Renal cortex interstitium (tissue), 11 donors: ENCODE measurements at regions not wholly inside any gene's neighbourhood (a gene's known extent, or its start where the extent isn't known, plus 50 kb on each side); places are given as distances from the start of the nearest gene placed in this dataset.

Experiments
- DNase-seq, 11 donors: peaks; one replicate each; pipeline ENCODE4 v3.0.0-alpha.2; 2013; ENCODE audit warnings: low read depth in 9 of 11, low spot score in 4 of 11; ENCODE audit errors: extremely low read depth in 1 of 11

DNA sequence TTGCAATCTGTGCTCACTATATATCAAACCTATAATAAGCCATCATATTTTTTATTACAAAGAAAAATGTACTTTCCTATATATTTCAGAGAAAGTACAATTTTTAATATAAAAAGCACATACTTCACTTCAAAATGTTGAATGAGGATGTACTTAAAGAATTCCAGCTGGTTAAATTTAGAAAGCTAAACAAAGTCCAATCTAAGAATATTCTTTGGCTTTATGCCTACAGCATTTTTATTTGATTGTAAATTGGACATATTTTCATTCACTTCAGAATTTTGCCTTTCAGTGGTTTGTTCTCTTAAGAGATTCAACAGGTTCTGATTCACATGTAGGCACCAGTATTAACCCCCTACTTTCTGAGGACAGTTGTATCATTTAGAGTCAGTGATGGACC, 533.8 kb downstream of the CAAP1 start:
- DNase-seq = no peak

DNA sequence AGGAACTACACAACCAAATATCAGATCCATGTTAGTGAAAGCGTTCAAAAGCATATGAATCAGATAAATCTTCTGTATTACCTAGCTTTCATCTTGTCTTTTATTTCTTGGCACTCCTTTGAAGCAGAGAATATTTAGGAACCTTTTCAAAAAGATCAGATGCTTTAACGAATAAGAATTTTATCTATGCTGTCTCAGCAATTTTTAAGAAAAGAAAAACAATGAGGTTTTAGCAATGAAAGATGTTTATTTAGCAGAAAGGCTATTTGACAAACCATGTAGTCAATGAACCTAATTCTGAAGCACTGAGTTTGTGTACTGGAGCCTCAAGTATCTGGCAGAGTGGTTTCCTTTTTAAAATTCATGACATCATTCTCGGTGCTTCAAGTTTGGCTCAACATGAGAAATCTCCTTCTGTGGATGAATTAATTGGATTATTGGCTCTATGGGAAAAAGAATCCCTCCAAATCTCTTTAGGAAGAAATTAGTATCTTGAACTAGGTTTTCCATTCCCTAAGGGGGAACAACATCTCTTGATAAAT, 534.7 kb downstream of the CAAP1 start:
- DNase-seq = no peak

DNA sequence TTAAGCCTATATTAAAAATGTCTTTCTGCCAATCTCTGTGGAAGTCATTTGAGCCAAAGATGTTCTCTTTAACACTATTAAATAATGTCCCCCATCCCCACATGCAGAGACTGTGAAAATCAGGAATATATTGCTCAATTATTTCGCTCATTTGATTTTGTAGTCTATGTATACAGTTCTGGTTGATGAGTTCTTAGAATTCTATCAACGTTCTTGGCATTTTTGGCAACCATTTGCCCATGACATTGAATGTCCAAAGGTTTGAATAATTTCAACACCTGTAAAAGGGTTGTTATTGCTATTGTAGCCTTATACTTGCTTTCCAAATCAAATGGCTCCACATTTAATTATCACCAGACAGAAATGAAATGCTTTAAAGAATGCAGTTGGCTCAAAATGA, 536.1 kb downstream of the CAAP1 start:
- no peak for DNase-seq

DNA sequence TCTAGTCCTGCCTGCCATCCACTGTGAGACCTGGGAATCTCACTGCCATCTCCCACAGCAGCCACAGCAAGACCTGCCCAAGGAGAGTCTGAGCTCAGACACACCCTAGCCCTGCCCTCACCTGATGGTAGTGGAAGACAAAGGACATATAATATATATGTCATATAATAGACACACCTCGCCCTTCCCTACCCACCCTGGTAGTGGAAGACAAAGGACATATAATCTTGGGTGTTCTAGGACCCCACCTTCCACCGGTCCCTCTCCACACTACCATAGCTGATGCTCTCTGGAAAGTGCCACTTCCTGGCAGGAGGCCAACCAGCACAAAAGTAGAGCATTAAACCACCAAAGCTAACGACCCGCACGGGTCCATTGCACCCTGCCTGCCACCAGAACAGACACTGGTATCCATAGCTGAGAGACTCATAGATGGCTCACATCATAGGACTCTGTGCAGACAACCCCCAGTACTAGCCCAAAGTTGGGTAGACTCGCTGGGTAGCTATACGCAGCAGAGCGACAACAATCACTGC, 545.6 kb downstream of the CAAP1 start:
- no peak for DNase-seq

DNA sequence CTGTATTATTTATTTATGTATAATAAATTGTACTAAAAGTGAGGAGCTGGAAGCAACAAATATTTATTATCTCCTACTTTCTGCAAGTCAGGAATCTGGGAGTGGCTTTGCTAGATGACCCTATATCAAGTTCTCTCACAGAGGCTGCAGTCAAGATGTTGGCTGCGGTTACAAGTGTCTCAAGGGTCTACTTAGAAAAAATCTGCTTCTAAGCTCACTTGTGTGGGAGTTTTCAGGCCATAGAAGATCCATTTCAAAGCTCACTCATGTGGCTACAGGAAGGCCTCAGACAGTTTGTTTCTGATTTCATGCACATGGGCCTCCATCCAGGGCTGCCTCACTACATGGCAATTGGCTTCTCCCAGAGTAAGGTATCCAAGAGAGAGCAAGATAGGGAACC, 551.1 kb downstream of the CAAP1 start:
- DNase-seq = peak in 1 of 11 donors; percentile 9

DNA sequence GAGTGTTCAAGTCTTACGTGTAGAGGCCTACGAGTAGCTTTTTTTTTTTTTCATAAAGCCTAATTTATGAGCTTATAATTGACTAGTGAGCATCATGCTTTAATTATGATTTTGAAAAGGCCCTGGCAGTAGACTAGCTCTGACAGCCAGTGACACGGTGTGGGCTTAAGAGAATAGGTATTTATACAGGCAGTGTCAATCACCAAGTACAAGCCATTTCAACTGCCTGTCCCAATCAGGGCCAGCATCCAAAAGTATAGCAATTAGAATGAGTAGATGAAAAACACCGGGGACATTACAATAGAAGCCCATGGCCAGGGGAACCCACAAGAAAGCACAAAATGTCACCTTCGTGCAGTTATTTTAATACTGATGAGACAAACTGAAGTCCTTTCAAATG, 552.8 kb downstream of the CAAP1 start:
- DNase-seq = no peak

DNA sequence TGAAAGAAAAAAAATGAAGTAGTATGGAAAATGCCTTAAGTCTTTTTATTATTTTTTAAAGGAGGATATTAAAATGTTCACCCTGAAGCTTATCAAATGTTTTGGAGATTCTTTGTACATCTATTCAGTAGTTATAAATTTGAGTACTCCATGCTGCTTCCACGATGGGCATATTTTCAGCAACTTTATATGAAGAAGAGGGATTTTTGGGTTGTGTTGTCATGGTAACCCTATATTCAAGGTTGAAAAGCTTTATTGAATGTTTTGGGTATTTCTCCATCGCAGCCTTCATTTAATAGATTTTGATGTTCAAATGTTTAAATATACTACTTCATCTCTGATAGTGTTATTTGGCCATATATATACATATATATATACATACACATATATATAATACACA, 557.5 kb downstream of the CAAP1 start:
- no peak for DNase-seq

DNA sequence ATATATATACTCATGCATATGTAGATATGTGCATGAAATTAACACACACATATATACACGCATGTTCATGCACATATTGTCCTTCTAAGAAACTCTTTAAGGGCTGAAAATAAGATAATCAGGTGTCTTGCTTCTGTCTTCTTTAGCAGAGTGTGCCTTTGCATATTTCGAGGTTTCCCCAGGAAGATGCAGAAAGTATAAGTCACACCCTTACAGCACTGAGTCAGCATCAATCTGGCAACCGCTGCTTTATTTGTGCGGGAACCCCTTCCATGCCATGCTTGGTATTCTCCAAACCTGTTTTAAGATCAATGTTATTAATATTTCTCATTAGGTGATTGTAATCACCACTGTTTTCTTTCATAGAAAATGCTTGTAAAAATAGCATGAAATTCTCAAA, 557.9 kb downstream of the CAAP1 start:
- no peak for DNase-seq

DNA sequence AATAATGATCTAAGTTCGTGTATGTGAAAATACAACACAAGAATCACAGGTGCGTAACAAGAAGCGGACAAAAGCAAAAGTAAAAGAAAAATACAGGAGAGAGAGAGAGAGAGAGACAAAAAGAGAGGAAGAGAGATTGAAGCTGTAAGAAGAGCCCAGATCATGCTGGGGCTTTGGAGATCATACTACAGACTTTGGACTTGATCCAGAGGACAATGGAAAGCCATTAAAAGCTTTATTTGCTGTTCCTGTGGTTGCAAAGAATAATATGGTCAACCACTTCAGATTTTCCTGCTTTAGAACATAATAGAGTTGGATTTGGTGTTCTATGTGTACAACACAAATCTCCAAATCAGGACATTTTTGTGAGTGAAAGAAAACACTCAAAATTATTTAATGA, 561.4 kb downstream of the CAAP1 start:
- no peak for DNase-seq

DNA sequence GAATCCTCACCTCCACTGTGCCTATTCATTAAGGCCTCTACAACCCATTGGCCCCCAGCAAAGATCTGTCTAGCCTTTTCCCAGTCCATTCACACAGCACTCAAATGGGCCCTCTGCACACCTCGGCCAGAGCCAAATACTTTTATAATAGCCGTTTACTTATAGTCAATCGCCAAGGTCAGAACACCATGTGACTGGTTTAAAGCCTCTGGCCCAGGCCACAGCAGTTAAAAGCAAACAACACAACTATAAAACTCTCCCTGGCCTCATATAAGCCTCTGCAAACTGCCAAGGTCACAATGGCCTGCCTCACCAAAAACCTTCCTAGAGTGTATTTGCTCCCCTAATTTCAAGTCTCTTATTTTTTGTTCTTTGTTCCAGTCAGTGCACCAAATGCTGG, 562.6 kb downstream of the CAAP1 start:
- DNase-seq = no peak

DNA sequence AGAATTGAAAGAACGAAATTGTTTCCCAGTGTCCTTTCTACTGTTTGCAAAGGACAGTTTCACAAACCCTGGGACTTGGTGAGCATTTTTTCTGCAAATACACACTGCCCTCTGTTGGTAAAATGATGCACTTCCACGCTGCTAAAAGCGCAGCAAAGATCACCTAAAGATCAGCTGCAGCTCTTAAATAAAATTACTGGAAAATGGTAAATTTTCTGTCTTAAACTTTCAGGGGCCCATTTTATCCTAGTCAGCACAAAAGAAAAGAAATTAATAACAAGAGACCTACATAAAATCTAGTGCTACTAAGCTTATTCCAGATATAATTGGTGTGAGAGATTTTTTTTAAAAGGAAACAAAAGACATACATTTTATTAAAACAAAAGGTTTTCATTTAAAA, 566.0 kb downstream of the CAAP1 start:
- DNase-seq = peak in 10 of 11 donors; percentile 37 to 64 (median 51)

DNA sequence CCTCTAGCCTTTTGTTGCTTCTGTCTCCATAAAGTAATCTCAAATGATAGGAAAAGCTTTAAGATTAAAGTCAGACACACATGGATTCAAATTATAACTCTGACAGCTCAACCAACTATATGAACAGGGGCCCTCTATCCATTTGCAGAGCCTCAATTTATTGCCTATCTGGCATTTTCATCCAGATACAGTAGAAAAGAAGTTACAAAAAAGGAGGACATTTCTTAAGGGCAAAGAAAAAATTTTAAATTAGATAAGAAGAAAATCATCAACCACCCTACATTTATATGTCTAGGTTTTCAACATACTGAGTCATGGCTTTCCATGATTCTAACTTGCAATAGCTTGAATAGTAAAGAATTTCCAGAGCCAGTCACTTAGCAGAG, 567.2 kb downstream of the CAAP1 start:
- DNase-seq = no peak

DNA sequence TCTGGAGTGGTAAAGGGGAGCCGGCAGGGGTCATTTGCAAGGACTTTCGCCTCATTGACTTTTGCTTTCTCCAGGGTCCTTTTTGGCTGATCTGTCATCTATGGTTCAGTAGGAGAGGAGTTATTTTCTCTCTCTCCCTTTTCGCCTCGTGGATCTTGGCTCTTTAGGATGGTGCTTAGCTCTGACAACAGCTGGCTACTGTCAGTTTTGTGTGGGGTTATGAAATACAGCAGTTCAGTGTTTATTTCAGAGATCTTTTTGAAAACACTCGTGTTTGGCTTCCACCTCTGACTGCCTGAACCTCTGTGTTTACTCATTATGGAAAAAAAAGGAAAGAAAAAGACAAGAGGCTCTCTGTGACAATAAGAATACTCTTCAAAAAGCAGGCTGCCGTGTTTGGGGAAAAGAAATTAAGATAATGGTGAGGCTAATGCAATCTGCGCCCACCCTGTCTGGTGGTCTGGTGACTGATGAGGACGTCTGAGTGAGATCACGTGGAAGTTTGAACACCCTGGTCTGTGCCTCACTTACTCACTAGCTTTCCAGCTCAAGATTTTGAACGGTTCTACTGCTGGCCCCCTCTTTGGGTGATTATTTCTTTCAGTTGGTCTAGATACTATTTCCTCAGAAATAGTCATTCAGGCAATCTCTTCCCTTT, 567.7 kb downstream of the CAAP1 start:
- peak in 8 of 11 donors; percentile 28 to 61 (median 48) for DNase-seq

DNA sequence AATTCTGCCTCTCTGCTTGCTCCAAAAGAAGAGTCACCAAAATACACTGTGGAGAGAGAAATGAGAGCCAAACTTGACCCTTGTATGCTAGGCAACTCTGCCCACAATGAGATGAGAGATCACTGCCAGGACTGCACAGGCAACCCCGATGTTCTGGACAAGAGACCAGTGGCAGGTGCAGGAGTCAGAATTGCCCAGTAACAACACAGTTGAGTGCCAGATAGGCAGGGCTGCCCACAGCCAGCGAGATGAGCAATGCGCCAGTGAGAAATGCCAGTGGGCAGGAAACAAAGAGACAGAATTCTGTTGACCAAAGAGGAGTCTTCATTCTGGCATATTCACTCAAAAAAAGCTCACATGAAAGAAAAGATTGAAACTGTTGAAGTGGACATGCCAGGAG, 570.7 kb downstream of the CAAP1 start:
- DNase-seq = no peak

DNA sequence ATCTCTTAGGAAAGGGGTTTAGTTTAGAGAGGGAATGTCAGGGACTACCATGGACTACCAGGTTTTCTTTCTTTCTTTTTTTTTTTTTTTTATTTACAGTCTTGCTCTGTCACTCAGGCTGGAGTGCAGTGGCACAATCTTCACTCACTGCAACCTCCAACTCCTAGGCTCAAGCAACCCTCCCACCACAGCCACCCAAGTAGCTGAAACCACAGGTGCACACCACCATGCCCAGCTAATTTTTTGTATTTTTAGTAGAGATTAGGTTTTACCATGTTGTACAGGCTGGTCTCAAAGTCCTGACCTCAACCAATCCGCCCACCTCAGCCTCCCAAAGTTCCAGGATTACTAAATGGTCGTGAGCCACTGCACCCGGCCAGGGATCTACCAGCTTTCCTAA, 572.7 kb downstream of the CAAP1 start:
- no peak for DNase-seq

DNA sequence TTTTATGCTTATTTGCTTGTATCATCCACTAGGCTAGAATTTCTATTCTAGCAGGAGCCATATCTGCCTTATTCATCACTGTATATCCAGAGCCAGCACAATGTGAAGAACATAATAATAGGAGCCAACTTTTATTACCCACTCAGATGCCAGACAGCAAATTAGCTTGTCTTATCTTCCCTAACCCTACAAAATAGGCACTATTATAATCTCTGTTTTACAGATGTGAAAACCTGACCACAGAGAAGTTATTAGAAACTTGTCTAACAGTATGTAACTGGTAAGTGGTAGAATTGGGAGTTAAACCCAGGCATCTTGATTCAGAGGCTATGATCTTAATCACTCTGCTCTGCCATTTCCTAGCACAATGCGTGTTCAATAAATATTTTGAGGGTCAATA, 579.5 kb downstream of the CAAP1 start:
- no peak for DNase-seq

DNA sequence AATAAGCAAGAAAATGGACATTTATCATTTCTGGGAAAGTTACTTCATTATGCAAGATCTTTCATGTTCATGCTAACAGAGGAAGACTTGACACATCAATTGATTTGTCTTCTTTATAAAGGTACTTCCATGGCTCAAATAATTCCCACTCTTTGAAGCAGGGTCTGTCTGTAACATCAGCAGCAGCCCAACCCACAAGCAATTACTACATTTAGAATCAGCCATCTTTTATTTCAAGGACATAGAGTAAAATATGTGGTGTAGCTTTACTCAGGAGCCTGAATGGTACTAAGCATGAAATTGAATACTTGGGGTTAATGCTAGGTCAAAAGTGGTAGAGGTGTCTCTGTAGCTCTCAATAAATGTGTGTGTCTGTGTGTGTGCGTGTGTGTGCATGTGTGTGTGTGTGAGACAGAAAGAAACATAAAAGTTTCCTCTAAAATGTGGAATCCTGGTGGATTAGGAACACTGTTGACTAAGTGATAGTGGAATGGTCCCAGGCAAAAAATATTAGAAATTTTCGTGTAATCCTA, 581.1 kb downstream of the CAAP1 start:
- DNase-seq = peak in 4 of 11 donors; percentile 22 to 45 (median 35)

DNA sequence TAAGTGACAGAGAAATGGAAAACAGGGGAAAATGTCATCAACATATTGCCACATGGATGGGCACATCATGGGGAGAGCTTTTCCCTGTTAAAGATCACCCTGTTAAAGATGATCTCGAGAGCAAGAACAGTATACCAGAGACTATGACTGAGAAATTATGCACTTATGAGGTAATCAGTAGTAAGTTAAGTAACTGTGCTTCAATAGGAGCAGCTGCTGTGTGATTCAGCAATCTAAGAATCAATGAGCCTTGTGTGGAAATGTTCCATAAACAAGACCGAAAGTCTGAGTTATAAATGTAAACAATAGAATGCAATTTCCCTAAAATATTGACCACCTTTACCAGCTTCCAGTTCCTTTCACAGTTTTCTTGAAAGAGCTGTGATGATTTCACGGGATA, 582.3 kb downstream of the CAAP1 start:
- no peak for DNase-seq

DNA sequence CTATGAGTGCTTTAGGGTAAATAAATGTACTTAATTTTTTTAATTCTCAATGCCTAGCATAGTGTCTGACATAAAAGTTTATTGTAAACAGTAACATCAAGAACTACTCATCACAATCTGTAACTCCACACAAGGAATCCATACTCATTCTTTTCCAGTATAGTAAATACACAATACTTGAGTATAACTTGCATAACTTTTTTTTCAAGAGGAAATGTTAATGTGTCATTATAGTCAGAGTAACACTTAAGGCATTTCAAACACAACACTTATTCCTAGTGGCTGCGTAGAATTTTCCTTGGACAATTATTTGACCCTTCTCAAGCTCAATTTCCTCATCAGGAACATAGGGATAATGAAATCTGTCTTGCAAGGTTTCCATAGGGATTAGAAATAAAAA, 584.3 kb downstream of the CAAP1 start:
- DNase-seq = no peak

DNA sequence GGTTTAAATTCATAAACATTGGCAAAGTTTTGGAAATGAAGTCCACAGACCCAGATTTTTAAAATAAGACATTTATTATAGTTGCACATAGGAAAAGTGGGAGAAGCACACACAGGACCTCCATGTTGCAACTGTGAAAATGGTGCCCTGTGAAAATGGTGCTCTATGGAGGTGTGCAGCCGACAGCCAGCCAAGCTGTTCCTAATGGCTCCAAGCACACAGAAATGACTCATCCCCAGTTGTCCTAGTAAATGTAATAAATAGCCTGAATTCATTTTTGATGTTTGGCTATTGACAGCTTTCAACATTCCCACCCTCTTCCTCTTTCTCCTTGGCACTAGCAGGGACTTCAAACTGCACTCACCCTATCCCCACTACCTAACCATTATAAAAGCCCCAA, 590.9 kb downstream of the CAAP1 start:
- DNase-seq = no peak

DNA sequence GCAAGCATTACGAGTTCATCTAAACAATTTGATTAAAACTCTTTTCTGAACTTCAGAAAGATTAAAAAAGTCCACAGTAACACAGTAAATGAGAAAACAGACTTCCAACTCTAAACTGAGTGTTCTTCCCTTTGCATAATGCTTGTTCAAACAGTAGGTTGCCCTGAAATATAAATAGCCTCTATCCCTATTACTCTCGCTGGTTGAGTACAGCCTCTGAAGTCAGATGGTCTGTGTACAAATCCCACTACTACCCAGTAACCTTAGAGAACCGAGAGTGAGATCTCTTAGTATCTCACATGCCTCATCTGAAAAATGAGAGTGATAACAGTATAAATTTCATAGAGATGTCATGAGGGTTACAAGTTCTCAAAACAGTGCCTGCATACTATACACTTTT, 591.6 kb downstream of the CAAP1 start:
- no peak for DNase-seq
